Smooth muscle cell (in vitro differentiated cells): ENCODE measurements at regions not wholly inside any gene's neighbourhood (a gene's known extent, or its start where the extent isn't known, plus 50 kb on each side); places are given as distances from the start of the nearest gene placed in this dataset.

Experiments used
- DNase-seq: peaks from one replicate; lab custom pipeline; 2025; ENCODE audit not compliant: unreplicated experiment; lab: John Stamatoyannopoulos, UW
- H2AFZ ChIP-seq: fragments of 200-600 bp; sonication (generic); 2 replicates; pipeline ENCODE4 v1.6.0; 2016; ENCODE audit warnings: antibody characterized with exemption, low read depth, mild to moderate bottlenecking
- H3F3A ChIP-seq: fragments of 200-600 bp; sonication (generic); 2 replicates; pipeline ENCODE4 v1.6.0; 2017; ENCODE audit warnings: antibody characterized with exemption, low read depth
- H3K27ac ChIP-seq: fragments of 200-600 bp; sonication (generic); 2 replicates; pipeline ENCODE4 v1.5.1; 2016; ENCODE audit warnings: low read depth, mild to moderate bottlenecking
- H3K27me3 ChIP-seq: fragments of 200-600 bp; sonication (generic); 2 replicates; pipeline ENCODE4 v1.6.1; 2016; ENCODE audit warnings: low read depth, mild to moderate bottlenecking
- H3K36me3 ChIP-seq: fragments of 200-600 bp; sonication (generic); 2 replicates; pipeline ENCODE4 v1.5.1; 2016; ENCODE audit warnings: low read depth
- H3K4me1 ChIP-seq: fragments of 200-600 bp; sonication (generic); 2 replicates; pipeline ENCODE4 v1.5.1; 2016; ENCODE audit warnings: low read depth
- H3K4me2 ChIP-seq: fragments of 200-600 bp; sonication (generic); 2 replicates; pipeline ENCODE4 v1.6.0; 2016; ENCODE audit warnings: mild to moderate bottlenecking
- H3K4me3 ChIP-seq: fragments of 200-600 bp; sonication (generic); 2 replicates; pipeline ENCODE4 v1.5.1; 2016; ENCODE audit warnings: mild to moderate bottlenecking
- H3K79me2 ChIP-seq: fragments of 200-600 bp; sonication (generic); 2 replicates; pipeline ENCODE4 v1.6.0; 2016; ENCODE audit warnings: low read depth, mild to moderate bottlenecking
- H3K9ac ChIP-seq: fragments of 200-600 bp; sonication (generic); 2 replicates; pipeline ENCODE4 v1.6.0; 2016; ENCODE audit warnings: low read depth
- H3K9me3 ChIP-seq: fragments of 200-600 bp; sonication (generic); replicated peaks from 2 replicates; pipeline ENCODE4 v1.5.1; 2016; ENCODE audit warnings: low read depth
- H4K20me1 ChIP-seq: fragments of 200-600 bp; sonication (generic); 2 replicates; pipeline ENCODE4 v1.6.0; 2016; ENCODE audit warnings: low read depth
- WGBS: methylation state at CpG from one replicate; pipeline ENCODE4 v1.1.7; 2016; ENCODE audit warnings: low lambda C conversion rate; 5-methylcytosine and 5-hydroxymethylcytosine counted together
- TF ChIP-seq, protein P1 (sequence below): fragments of 200-600 bp; sonication (generic); IDR thresholded peaks from 2 replicates; pipeline ENCODE4 v1.5.1; 2017; ENCODE audit warnings: borderline replicate concordance, mild to moderate bottlenecking, antibody characterized with exemption; ENCODE audit not compliant: insufficient read depth, poor library complexity, severe bottlenecking

DNA sequence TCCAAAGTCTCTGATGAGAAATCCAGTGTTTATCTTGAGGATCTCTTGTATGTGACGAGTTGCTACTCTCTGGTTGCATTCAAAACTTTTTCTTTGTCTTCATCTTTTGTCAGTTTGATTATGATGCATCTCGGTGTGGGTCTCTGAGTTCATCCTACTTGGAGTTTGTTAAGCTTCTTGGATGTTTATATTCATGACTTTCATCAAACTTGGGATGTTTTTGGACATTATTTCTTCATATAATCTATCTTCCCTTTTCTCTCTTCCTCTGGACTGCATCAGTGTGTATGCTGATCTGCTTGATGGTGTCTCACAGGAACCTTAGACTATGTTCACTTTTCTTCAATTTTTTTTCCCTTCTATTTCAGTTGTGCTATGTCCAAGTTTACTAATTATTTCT lies 320.4 kb downstream of the TLE3 start:
- H3K27ac ChIP-seq: no peak overlapping the region
- no peak overlapping the region for H3K4me2 ChIP-seq
- H3K4me3 ChIP-seq: no peak overlapping the region
- no peaks in the 10 kb centered on the region for H4K20me1 ChIP-seq
- DNase-seq: no peak
- no peaks in the 10 kb centered on the region for H3K9me3 ChIP-seq
- no peaks in the 10 kb centered on the region for H3F3A ChIP-seq
- 89% methylated on average over 2 of the region's 2 CpGs for WGBS
- no peak overlapping the region for H3K9ac ChIP-seq
- no peaks in the 10 kb centered on the region for H3K36me3 ChIP-seq
- no peaks in the 10 kb centered on the region for H3K27me3 ChIP-seq
- H2AFZ ChIP-seq: no peak overlapping the region
- TF ChIP-seq, protein P1, sequence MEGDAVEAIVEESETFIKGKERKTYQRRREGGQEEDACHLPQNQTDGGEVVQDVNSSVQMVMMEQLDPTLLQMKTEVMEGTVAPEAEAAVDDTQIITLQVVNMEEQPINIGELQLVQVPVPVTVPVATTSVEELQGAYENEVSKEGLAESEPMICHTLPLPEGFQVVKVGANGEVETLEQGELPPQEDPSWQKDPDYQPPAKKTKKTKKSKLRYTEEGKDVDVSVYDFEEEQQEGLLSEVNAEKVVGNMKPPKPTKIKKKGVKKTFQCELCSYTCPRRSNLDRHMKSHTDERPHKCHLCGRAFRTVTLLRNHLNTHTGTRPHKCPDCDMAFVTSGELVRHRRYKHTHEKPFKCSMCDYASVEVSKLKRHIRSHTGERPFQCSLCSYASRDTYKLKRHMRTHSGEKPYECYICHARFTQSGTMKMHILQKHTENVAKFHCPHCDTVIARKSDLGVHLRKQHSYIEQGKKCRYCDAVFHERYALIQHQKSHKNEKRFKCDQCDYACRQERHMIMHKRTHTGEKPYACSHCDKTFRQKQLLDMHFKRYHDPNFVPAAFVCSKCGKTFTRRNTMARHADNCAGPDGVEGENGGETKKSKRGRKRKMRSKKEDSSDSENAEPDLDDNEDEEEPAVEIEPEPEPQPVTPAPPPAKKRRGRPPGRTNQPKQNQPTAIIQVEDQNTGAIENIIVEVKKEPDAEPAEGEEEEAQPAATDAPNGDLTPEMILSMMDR: no peak
- no peaks in the 10 kb centered on the region for H3K79me2 ChIP-seq
- H3K4me1 ChIP-seq: no peaks in the 10 kb centered on the region

DNA sequence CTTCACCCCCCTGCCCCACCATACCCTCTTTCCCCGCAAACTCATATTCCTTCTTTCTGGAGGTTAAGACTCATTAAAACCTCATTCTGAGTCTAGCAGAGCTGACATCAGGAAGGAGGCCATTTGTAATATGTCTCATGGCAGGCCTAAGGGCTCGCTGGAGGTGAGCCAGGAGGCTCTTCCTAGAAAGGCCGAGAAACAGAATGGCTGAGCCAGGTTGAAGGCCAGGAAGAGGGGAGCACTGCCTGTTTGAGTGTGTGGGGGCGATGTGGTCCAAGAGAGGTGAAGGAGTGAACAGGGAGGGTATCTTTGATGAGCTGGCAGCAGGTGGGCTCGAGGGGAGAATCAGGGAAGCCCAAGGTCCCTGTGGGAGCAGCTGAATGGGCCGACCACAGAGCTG lies 317.3 kb downstream of the TLE3 start:
- no peaks in the 10 kb centered on the region for H3K79me2 ChIP-seq
- H3K9ac ChIP-seq: no peak overlapping the region
- TF ChIP-seq, protein P1: no peak
- 92% methylated on average over 6 of the region's 6 CpGs for WGBS
- no peaks in the 10 kb centered on the region for H3F3A ChIP-seq
- H3K9me3 ChIP-seq: no peaks in the 10 kb centered on the region
- H3K4me3 ChIP-seq: no peak overlapping the region
- H3K27me3 ChIP-seq: no peaks in the 10 kb centered on the region
- no peaks in the 10 kb centered on the region for H3K36me3 ChIP-seq
- H2AFZ ChIP-seq: no peak overlapping the region
- no peak overlapping the region for H3K4me2 ChIP-seq
- H3K27ac ChIP-seq: no peak overlapping the region
- no peaks in the 10 kb centered on the region for H4K20me1 ChIP-seq
- DNase-seq: no peak
- H3K4me1 ChIP-seq: no peaks in the 10 kb centered on the region

DNA sequence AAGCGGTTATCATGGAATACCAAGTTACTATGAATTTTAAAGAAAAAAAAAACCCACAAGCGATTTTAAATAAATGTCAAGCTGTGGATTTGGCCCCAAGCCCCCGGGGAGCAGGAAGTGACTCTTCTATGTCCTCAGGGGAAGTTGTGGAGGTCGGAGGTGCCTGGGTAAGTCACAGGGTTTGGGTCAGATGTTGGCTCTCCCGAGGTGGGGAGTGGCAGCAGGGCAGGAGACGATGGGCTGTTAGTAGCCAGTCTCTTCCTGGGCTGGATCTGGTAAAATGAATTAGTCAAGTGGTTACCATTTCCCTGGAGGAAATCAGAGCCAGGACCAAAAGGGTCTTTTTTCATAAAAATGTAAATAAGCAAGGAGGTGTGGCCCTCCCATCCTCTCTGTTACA lies 316.7 kb downstream of the TLE3 start:
- no peak for DNase-seq
- WGBS: 72% methylated on average over 6 of the region's 6 CpGs

DNA sequence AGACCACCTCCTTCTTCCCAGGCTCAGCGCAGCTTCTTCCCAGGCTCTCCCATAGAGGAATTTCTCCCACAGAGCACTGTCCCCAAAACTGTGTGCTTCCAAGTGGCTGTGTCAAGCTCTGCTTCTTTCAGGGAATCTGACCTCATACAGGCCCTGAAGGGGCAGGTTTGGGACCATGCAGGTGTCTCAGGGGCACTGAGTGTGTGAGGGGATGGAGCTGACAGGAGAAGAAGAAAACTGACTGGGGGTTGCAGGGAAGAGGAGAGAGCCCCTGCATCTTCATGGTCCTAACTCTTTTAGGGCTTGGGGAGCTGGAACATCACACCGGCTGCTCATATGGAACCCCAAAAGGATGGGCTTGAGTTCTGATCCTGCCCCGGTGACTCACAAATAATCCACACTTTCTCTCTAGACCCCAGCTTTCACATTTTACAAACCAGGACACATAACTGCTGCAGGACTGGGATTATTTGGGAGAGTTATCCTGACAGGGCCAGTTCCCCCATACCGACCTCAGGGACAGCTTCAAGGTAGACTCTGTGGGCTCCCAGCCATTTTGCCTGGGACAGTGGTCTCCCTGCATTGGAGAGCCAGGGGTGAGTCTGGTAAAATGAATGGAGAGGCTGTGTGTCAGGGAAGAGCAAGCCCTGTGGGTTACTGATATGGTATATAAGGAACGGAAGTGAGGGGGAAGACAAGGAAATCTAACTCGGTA lies 316.1 kb downstream of the TLE3 start:
- Histone ChIP-seq H2AFZ (no peak overlapping the region), H3K27me3 (no peaks in the 10 kb centered on the region), H3K4me2 (no peak overlapping the region), H3K9ac (no peak overlapping the region), H3F3A (no peaks in the 10 kb centered on the region), H4K20me1 (no peaks in the 10 kb centered on the region), H3K9me3 (no peaks in the 10 kb centered on the region), H3K27ac (no peak overlapping the region), H3K4me3 (no peak overlapping the region), H3K36me3 (no peaks in the 10 kb centered on the region), H3K4me1 (no peaks in the 10 kb centered on the region), H3K79me2 (no peaks in the 10 kb centered on the region)
- DNase-seq: no peak
- WGBS: 88% methylated on average over 6 of the region's 6 CpGs
- TF ChIP-seq, protein P1: no peak

More for the DNA sequence above, 316.7 kb downstream of the TLE3 start:
- no peaks in the 10 kb centered on the region for H3K9me3 ChIP-seq
- H2AFZ ChIP-seq: no peak overlapping the region
- H3K4me2 ChIP-seq: no peak overlapping the region
- no peaks in the 10 kb centered on the region for H3K27me3 ChIP-seq
- no peaks in the 10 kb centered on the region for H4K20me1 ChIP-seq
- TF ChIP-seq, protein P1: no peak
- H3K27ac ChIP-seq: no peak overlapping the region
- H3F3A ChIP-seq: no peaks in the 10 kb centered on the region
- no peak overlapping the region for H3K4me3 ChIP-seq
- H3K79me2 ChIP-seq: no peaks in the 10 kb centered on the region
- no peak overlapping the region for H3K9ac ChIP-seq
- no peaks in the 10 kb centered on the region for H3K4me1 ChIP-seq
- H3K36me3 ChIP-seq: no peaks in the 10 kb centered on the region
